ENCODE measurements at regions not wholly inside any gene's neighbourhood (a gene's known extent, or its start where the extent isn't known, plus 50 kb on each side); places are given as distances from the start of the nearest gene placed in this dataset.

DNA sequence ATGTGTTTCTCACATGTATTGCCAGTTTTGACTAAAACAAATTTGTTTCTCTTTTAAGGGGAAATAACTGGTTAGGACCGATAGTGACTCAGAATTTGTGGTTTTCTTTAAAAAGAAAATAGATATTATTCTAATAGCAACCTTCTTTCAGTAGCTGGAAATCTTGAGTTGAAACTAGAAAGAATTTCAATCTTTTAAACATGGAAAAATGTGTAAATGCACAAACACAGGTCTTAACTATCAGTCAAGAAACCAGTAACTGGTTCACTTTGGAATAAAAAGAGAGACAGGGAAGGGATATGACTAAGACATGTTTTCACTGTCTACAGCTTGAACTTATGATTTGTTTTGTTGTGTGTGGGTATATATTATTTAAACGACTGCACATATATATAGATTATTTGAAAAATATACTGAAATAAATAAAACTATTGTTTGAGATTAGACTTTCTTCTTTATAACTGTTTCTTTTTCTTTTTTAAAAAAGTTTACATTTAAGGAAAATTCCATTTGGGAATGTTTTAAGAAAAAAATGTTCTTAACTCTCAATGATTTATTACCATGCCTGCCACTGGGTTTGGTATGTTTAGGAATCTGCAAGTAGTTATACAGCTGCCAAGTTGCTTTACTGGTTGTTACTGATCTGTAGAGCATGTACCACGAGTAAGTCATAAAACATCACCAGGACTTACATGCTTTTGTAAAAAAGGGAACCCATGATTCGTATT is 753.3 kb upstream of the MARCKS start:
- peak; percentile 82 for DNase-seq
- Mint-ChIP-seq H3K4me3 (peak overlapping the region; percentile 57), H3K27ac (peak overlapping the region; percentile 70)

GRCh38 chr6:113104541-113104940 is 752.6 kb upstream of the MARCKS start:
- Mint-ChIP-seq H3K4me1 (ENCODE audit: low read depth) (peaks cover 29% of the 10 kb centered on the region), H3K36me3 (ENCODE audit: low read depth) (peaks cover 24% of the 10 kb centered on the region), H3K27ac (peak overlapping the region; percentile 60), H3K9me3 (peaks cover 5% of the 10 kb centered on the region; the same call in 1 of the 2 replicates), H3K27me3 (ENCODE audit: insufficient read depth) (no peaks in the 10 kb centered on the region), H3K4me3 (peak overlapping the region; percentile 38)
- no peak for TF ChIP-seq CTCF (IDR thresholded peaks at IDR 0.05)
- no peak for DNase-seq

More for the DNA sequence above, 753.3 kb upstream of the MARCKS start:
- Mint-ChIP-seq H3K36me3 (ENCODE audit: low read depth) (peaks cover 19% of the 10 kb centered on the region), H3K27me3 (ENCODE audit: insufficient read depth) (no peaks in the 10 kb centered on the region), H3K9me3 (peaks cover 4% of the 10 kb centered on the region; the same call in 1 of the 2 replicates), H3K4me1 (ENCODE audit: low read depth) (peaks cover 29% of the 10 kb centered on the region)
- TF ChIP-seq CTCF (IDR thresholded peaks at IDR 0.05): no peak

GRCh38 chr6:113104951-113105350 is 752.2 kb upstream of the MARCKS start:
- Mint-ChIP-seq H3K36me3 (ENCODE audit: low read depth) (peaks cover 24% of the 10 kb centered on the region), H3K27ac (no peak overlapping the region), H3K27me3 (ENCODE audit: insufficient read depth) (no peaks in the 10 kb centered on the region), H3K4me3 (no peak overlapping the region), H3K4me1 (ENCODE audit: low read depth) (peaks cover 29% of the 10 kb centered on the region), H3K9me3 (peaks cover 5% of the 10 kb centered on the region; the same call in 1 of the 2 replicates)
- no peak for TF ChIP-seq CTCF (IDR thresholded peaks at IDR 0.05)
- DNase-seq: no peak

DNA sequence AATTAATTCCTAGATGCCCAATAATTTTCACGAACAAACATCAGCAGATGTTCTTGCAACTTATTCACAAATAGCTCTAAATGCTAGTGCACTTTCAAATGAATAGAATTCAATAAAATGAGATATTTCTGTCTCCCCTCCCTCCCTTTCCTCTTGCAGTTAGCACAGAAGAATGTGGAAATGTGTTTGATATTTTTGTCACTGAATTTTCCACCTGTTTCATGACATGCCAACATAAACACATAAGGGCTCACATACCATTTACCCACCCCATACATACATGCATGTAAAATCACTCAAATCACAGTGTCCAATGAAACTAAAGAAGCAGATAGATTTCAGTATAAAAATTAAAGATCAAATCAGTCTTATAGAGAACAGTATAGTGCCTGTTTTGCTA is 746.9 kb upstream of the MARCKS start:
- no peak for DNase-seq
- peaks cover 32% of the 10 kb centered on the region for H3K36me3 Mint-ChIP-seq (ENCODE audit: low read depth)
- H3K27ac Mint-ChIP-seq: no peak overlapping the region
- H3K4me3 Mint-ChIP-seq: no peak overlapping the region
- peaks cover 5% of the 10 kb centered on the region; the same call in 1 of the 2 replicates for H3K9me3 Mint-ChIP-seq
- peaks cover 14% of the 10 kb centered on the region for H3K4me1 Mint-ChIP-seq (ENCODE audit: low read depth)
- no peak for TF ChIP-seq CTCF (IDR thresholded peaks at IDR 0.05)
- no peaks in the 10 kb centered on the region; the same call in 1 of the 2 replicates for H3K27me3 Mint-ChIP-seq (ENCODE audit: insufficient read depth)

GRCh38 chr6:113111550-113111949 is 745.6 kb upstream of the MARCKS start:
- Mint-ChIP-seq H3K4me1 (ENCODE audit: low read depth) (peaks cover 22% of the 10 kb centered on the region), H3K27me3 (ENCODE audit: insufficient read depth) (no peaks in the 10 kb centered on the region; the same call in 1 of the 2 replicates), H3K27ac (no peak overlapping the region)

More at GRCh38 chr6:113111550-113111949, 745.6 kb upstream of the MARCKS start:
- Mint-ChIP-seq H3K36me3 (ENCODE audit: low read depth) (peaks cover 34% of the 10 kb centered on the region), H3K4me3 (no peak overlapping the region), H3K9me3 (peaks cover 14% of the 10 kb centered on the region)
- no peak for DNase-seq
- TF ChIP-seq CTCF (IDR thresholded peaks at IDR 0.05): no peak

Measured in HFFc6 (cell line).